ENCODE measurements at regions not wholly inside any gene's neighbourhood (a gene's known extent, or its start where the extent isn't known, plus 50 kb on each side); places are given as distances from the start of the nearest gene placed in this dataset.

DNA sequence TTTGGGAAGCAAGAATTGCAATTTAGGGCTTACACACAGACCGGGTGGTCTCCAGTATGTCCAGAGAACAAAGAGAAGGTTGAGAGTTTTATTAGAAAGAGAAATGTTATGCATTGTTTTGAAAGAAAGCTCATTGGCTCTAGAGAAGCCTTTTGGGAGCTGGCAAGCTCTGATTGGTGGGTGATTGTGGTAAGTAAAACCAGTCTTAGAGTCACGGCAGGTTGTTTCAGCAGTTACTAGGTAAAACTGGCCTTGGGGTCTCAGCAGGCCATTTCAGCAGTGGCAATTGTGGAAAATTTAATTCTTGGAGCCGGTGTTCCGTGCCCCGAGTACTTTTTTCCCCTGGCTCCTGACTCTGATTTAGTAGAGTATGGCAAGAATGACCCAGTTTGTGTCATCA is 78.1 kb downstream of the MRPL46 start:
- no peak for DNase-seq (ENCODE audit: low read depth, low spot score)
- Mint-ChIP-seq H3K9me3 (no peaks in the 10 kb centered on the region), H3K4me3 (no peak overlapping the region), H3K4me1 (no peaks in the 10 kb centered on the region), H3K27me3 (ENCODE audit: low read depth) (peaks cover 7% of the 10 kb centered on the region), H3K27ac (ENCODE audit: unreplicated experiment) (no peak overlapping the region), H3K36me3 (ENCODE audit: low read depth) (no peaks in the 10 kb centered on the region)
- TF ChIP-seq, protein P1, sequence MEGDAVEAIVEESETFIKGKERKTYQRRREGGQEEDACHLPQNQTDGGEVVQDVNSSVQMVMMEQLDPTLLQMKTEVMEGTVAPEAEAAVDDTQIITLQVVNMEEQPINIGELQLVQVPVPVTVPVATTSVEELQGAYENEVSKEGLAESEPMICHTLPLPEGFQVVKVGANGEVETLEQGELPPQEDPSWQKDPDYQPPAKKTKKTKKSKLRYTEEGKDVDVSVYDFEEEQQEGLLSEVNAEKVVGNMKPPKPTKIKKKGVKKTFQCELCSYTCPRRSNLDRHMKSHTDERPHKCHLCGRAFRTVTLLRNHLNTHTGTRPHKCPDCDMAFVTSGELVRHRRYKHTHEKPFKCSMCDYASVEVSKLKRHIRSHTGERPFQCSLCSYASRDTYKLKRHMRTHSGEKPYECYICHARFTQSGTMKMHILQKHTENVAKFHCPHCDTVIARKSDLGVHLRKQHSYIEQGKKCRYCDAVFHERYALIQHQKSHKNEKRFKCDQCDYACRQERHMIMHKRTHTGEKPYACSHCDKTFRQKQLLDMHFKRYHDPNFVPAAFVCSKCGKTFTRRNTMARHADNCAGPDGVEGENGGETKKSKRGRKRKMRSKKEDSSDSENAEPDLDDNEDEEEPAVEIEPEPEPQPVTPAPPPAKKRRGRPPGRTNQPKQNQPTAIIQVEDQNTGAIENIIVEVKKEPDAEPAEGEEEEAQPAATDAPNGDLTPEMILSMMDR (conservative IDR thresholded peaks at IDR 0.05), result no peak

DNA sequence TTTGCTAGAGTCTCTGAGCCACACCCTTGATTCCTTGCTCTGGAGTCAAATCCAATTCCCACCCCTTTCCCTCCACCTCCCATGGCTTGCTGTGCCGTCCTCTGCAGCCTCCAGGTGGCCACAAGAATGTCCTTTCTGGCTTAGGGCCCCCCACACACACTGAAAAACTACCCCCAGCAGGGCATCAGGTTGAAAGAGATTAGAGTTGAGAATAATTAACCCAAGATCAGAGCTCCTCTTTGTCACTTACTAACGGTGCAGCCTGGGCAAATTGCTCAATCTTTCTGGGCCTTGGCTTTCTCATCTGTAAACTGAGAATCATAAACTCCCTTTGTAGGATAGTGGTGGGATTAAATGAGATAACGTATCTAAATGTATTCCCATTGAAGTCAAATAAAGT is 78.5 kb downstream of the MRPL46 start:
- H3K9me3 Mint-ChIP-seq, result no peaks in the 10 kb centered on the region
- H3K36me3 Mint-ChIP-seq (ENCODE audit: low read depth), result no peaks in the 10 kb centered on the region
- no peak overlapping the region for H3K4me3 Mint-ChIP-seq
- peaks cover 12% of the 10 kb centered on the region for H3K27me3 Mint-ChIP-seq (ENCODE audit: low read depth)
- H3K27ac Mint-ChIP-seq (ENCODE audit: unreplicated experiment), result no peak overlapping the region
- H3K4me1 Mint-ChIP-seq, result no peaks in the 10 kb centered on the region
- no peak for DNase-seq (ENCODE audit: low read depth, low spot score)
- TF ChIP-seq, protein P1 (conservative IDR thresholded peaks at IDR 0.05), result no peak

DNA sequence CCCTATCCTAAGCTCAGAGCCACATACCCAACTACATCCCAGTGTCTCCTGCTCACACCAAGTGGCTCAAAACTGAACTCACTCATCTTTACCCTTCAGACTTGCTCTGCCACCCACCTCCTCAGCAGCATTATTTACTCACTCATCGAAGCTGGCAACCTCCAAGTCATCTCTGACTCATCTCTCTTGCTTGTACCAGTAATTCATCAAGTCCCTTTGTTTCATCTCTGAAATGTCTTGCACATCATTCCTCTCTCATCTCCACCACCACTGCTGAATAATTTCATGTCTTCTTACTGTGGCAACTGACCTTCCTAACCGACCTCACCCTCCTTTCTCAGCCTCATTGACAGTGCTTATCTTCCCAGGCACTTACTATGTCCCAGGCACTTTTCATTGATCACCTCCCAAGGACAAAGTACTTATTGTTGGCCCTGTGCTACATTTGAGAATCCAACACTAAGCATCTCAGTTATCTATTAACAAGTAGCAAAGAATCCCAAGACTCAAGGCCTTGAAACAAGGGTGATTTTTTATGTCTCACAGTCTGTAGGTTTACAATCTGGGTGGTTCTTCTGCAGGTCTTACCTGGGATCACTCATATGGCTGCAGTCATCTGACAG is 82.0 kb downstream of the MRPL46 start:
- DNase-seq (ENCODE audit: low read depth, low spot score), result no peak
- H3K27me3 Mint-ChIP-seq (ENCODE audit: low read depth), result peaks cover 33% of the 10 kb centered on the region
- H3K36me3 Mint-ChIP-seq (ENCODE audit: low read depth), result no peaks in the 10 kb centered on the region
- TF ChIP-seq, protein P1 (conservative IDR thresholded peaks at IDR 0.05), result no peak
- H3K4me1 Mint-ChIP-seq, result no peaks in the 10 kb centered on the region
- no peak overlapping the region for H3K27ac Mint-ChIP-seq (ENCODE audit: unreplicated experiment)
- no peak overlapping the region for H3K4me3 Mint-ChIP-seq
- H3K9me3 Mint-ChIP-seq, result no peaks in the 10 kb centered on the region

GRCh38 chr15:88383354-88383753 is 83.8 kb downstream of the MRPL46 start:
- no peak for DNase-seq (ENCODE audit: low read depth, low spot score)
- Mint-ChIP-seq H3K4me3 (no peak overlapping the region), H3K9me3 (no peaks in the 10 kb centered on the region), H3K4me1 (no peaks in the 10 kb centered on the region), H3K27ac (ENCODE audit: unreplicated experiment) (no peak overlapping the region), H3K27me3 (ENCODE audit: low read depth) (peaks cover 31% of the 10 kb centered on the region), H3K36me3 (ENCODE audit: low read depth) (no peaks in the 10 kb centered on the region)
- TF ChIP-seq, protein P1 (conservative IDR thresholded peaks at IDR 0.05), result no peak

GRCh38 chr15:88382482-88382983 is 84.7 kb downstream of the MRPL46 start:
- TF ChIP-seq, protein P1 (conservative IDR thresholded peaks at IDR 0.05), result no peak
- Mint-ChIP-seq H3K9me3 (no peaks in the 10 kb centered on the region), H3K27ac (ENCODE audit: unreplicated experiment) (no peak overlapping the region), H3K27me3 (ENCODE audit: low read depth) (peaks cover 31% of the 10 kb centered on the region), H3K36me3 (ENCODE audit: low read depth) (no peaks in the 10 kb centered on the region), H3K4me1 (no peaks in the 10 kb centered on the region), H3K4me3 (no peak overlapping the region)
- no peak for DNase-seq (ENCODE audit: low read depth, low spot score)

Measured in neural crest cell (in vitro differentiated cells).